ENCODE measurements at regions not wholly inside any gene's neighbourhood (a gene's known extent, or its start where the extent isn't known, plus 50 kb on each side); places are given as distances from the start of the nearest gene placed in this dataset.
A peak's percentile ranks its signal among the peaks of the same experiment; 100 is the strongest.
"Not testable (repeated sequence)": the region's sequence is repeated elsewhere in the genome, so short reads cannot be mapped to it uniquely, and the experiment has no call there.

DNA sequence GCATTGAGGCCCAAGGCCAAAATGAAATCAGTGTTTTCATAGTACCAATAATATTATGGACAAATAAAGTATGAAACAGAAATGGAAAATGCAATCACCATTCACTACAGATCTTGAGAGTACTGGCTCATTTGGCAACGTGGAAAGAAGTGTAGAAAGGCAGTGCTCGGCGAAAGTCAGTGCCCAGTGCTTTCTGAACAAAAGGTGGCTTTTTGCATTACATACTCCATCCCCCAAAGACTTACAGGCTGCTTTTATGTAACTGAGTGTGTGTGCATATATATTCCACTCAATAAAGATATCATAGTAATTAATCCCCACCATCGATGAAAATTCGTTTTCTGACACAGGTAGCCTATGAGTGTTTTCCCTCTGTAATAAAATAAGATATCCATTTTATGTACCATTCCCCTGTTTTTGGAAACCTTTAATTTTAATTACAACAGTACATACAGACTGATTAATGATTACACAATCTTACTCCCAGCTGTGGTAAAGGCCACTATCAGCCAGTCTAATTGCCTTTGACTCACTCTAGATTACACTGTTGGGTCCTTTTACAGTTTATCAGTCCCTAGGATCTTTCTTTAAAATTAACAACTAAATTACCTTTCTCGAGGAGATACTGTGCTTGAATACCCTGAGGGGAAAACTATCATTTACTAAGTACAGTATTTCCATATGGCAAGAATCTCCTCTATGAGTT lies 65.9 kb downstream of the MAD2L1 start (continued):
- TF ChIP-seq MZF1 (tag by site-specific recombination; IDR thresholded peaks at IDR 0.05; ENCODE audit: borderline replicate concordance): peak; percentile 19; the same call in 1 of the 2 replicates
- no peak for TF ChIP-seq ZNF324 (tag by site-specific recombination; IDR thresholded peaks at IDR 0.05)
- TF ChIP-seq, protein P1, sequence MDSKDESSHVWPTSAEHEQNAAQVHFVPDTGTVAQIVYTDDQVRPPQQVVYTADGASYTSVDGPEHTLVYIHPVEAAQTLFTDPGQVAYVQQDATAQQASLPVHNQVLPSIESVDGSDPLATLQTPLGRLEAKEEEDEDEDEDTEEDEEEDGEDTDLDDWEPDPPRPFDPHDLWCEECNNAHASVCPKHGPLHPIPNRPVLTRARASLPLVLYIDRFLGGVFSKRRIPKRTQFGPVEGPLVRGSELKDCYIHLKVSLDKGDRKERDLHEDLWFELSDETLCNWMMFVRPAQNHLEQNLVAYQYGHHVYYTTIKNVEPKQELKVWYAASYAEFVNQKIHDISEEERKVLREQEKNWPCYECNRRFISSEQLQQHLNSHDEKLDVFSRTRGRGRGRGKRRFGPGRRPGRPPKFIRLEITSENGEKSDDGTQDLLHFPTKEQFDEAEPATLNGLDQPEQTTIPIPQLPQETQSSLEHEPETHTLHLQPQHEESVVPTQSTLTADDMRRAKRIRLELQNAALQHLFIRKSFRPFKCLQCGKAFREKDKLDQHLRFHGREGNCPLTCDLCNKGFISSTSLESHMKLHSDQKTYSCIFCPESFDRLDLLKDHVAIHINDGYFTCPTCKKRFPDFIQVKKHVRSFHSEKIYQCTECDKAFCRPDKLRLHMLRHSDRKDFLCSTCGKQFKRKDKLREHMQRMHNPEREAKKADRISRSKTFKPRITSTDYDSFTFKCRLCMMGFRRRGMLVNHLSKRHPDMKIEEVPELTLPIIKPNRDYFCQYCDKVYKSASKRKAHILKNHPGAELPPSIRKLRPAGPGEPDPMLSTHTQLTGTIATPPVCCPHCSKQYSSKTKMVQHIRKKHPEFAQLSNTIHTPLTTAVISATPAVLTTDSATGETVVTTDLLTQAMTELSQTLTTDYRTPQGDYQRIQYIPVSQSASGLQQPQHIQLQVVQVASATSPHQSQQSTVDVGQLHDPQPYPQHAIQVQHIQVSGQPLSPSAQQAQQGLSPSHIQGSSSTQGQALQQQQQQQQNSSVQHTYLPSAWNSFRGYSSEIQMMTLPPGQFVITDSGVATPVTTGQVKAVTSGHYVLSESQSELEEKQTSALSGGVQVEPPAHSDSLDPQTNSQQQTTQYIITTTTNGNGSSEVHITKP (tag by site-specific recombination; IDR thresholded peaks at IDR 0.05): peak; percentile 19; the same call in 1 of the 2 replicates
- no peak for TF ChIP-seq YY2 (tag by site-specific recombination; IDR thresholded peaks at IDR 0.05)
- TF ChIP-seq ZNF701 (tag by site-specific recombination; IDR thresholded peaks at IDR 0.05): no peak
- peak; percentile 74; the same call in 1 of the 2 replicates for TF ChIP-seq TCF7L2 (IDR thresholded peaks at IDR 0.05; ENCODE audit: borderline replicate concordance, low read depth, low read length)
- peak; percentile 67 for TF ChIP-seq IKZF3 (tag by site-specific recombination; IDR thresholded peaks at IDR 0.05)
- peak; percentile 78 for TF ChIP-seq WT1 (tag by site-specific recombination; IDR thresholded peaks at IDR 0.05)
- TF ChIP-seq GLIS1 (tag by site-specific recombination; IDR thresholded peaks at IDR 0.05): peak; percentile 31; the same call in 1 of the 2 replicates
- TF ChIP-seq, protein P2, sequence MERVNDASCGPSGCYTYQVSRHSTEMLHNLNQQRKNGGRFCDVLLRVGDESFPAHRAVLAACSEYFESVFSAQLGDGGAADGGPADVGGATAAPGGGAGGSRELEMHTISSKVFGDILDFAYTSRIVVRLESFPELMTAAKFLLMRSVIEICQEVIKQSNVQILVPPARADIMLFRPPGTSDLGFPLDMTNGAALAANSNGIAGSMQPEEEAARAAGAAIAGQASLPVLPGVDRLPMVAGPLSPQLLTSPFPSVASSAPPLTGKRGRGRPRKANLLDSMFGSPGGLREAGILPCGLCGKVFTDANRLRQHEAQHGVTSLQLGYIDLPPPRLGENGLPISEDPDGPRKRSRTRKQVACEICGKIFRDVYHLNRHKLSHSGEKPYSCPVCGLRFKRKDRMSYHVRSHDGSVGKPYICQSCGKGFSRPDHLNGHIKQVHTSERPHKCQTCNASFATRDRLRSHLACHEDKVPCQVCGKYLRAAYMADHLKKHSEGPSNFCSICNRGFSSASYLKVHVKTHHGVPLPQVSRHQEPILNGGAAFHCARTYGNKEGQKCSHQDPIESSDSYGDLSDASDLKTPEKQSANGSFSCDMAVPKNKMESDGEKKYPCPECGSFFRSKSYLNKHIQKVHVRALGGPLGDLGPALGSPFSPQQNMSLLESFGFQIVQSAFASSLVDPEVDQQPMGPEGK (tag by site-specific recombination; IDR thresholded peaks at IDR 0.05): no peak

DNA sequence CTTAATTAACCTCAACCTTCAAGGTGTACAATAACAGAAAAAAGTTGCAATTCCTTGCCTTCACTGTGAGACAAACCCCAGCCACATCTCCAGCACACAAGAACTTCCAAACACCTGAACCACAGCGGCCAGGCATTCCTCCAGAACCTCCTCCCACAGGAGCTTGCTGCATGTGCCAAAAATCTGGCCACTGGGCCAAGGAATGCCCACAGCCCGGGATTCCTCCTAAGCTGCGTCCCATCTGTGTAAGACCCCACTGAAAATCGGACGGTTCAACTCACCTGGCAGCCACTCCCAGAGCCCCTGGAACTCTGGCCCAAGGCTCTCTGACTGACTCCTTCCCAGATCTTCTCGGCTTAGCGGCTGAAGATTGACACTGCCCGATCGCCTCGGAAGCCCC lies 70.6 kb downstream of the MAD2L1 start:
- POLR2A ChIA-PET; H3K27ac ChIP-seq (ENCODE audit: extremely low read depth, low read depth, low read length); H3K4me3 ChIP-seq (ENCODE audit: low read depth, low read length); H3K4me1 ChIP-seq (ENCODE audit: control insufficient read depth, insufficient read depth, low read length); H3K9me3 ChIP-seq (ENCODE audit: control insufficient read depth, insufficient read depth, low read depth, low read length); CTCF ChIA-PET; H3K36me3 ChIP-seq (ENCODE audit: control insufficient read depth in 2 of 2, insufficient read depth in 1 of 2, low read length in 2 of 2): not testable (repeated sequence)

DNA sequence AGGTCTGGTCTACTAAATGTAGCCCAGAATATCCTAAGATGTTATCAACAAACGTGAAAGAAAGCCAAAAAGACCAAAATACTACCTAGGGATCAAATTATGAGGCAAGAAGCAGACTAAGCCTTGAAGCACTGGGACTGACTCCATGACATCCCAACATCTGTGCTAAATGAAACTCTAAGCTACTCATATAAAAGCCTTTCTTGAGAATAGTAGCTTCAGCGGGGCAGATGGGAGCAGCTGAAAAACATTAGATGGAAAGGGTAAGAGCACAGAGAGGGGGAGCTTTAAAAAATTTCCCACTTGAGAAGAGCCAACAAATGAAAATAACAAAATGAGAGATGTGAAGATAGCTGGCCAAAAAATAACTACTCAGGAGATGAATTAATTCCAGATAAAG lies 81.7 kb downstream of the MAD2L1 start:
- H3K9me3 ChIP-seq (ENCODE audit: control insufficient read depth, insufficient read depth, low read depth, low read length): no peaks in the 10 kb centered on the region
- CTCF ChIA-PET: interaction anchor here (0.7 kb wide), 1 partner anchor 108 kb away, joined by 4 read pairs; no protein-coding TSS in a partner anchor
- POLR2A ChIA-PET: no interaction called here
- no peak overlapping the region for H3K27ac ChIP-seq (ENCODE audit: extremely low read depth, low read depth, low read length)
- TF ChIP-seq, protein P2 (tag by site-specific recombination; IDR thresholded peaks at IDR 0.05): no peak
- TF ChIP-seq SP7 (tag by site-specific recombination; IDR thresholded peaks at IDR 0.05) (no peak), ZNF843 (tag by site-specific recombination; IDR thresholded peaks at IDR 0.05) (no peak), ZNF791 (tag by site-specific recombination; IDR thresholded peaks at IDR 0.05) (no peak), ZNF211 (tag by site-specific recombination; IDR thresholded peaks at IDR 0.05; ENCODE audit: low read depth) (no peak), ZNF571 (tag by site-specific recombination; IDR thresholded peaks at IDR 0.05) (no peak), ZNF548 (tag by site-specific recombination; IDR thresholded peaks at IDR 0.05) (no peak), ZNF785 (tag by site-specific recombination; IDR thresholded peaks at IDR 0.05) (no peak), ZBTB48 (tag by site-specific recombination; IDR thresholded peaks at IDR 0.05) (no peak), ZNF529 (tag by site-specific recombination; IDR thresholded peaks at IDR 0.05; ENCODE audit: insufficient replicate concordance) (no peak)
- TF ChIP-seq, protein P3, sequence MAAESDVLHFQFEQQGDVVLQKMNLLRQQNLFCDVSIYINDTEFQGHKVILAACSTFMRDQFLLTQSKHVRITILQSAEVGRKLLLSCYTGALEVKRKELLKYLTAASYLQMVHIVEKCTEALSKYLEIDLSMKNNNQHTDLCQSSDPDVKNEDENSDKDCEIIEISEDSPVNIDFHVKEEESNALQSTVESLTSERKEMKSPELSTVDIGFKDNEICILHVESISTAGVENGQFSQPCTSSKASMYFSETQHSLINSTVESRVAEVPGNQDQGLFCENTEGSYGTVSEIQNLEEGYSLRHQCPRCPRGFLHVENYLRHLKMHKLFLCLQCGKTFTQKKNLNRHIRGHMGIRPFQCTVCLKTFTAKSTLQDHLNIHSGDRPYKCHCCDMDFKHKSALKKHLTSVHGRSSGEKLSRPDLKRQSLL (tag by site-specific recombination; IDR thresholded peaks at IDR 0.05): no peak
- TF ChIP-seq, protein P4, sequence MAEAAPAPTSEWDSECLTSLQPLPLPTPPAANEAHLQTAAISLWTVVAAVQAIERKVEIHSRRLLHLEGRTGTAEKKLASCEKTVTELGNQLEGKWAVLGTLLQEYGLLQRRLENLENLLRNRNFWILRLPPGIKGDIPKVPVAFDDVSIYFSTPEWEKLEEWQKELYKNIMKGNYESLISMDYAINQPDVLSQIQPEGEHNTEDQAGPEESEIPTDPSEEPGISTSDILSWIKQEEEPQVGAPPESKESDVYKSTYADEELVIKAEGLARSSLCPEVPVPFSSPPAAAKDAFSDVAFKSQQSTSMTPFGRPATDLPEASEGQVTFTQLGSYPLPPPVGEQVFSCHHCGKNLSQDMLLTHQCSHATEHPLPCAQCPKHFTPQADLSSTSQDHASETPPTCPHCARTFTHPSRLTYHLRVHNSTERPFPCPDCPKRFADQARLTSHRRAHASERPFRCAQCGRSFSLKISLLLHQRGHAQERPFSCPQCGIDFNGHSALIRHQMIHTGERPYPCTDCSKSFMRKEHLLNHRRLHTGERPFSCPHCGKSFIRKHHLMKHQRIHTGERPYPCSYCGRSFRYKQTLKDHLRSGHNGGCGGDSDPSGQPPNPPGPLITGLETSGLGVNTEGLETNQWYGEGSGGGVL (tag by site-specific recombination; IDR thresholded peaks at IDR 0.05): no peak
- H3K4me1 ChIP-seq (ENCODE audit: control insufficient read depth, insufficient read depth, low read length): no peaks in the 10 kb centered on the region; the same call in 1 of the 2 replicates
- H3K4me3 ChIP-seq (ENCODE audit: low read depth, low read length): no peak overlapping the region
- no peaks in the 10 kb centered on the region for H3K36me3 ChIP-seq (ENCODE audit: control insufficient read depth in 2 of 2, insufficient read depth in 1 of 2, low read length in 2 of 2)

Data from HEK293 (cell line).